Umbilical cord (tissue), 1 donor: ENCODE measurements at regions not wholly inside any gene's neighbourhood (a gene's known extent, or its start where the extent isn't known, plus 50 kb on each side); places are given as distances from the start of the nearest gene placed in this dataset.

Experiments
- DNase-seq: peaks from one replicate; pipeline ENCODE4 v3.0.0-alpha.2; 2015; ENCODE audit warnings: low spot score

- DNase-seq = no peak
Observed at GRCh38 chr3:72344236-72344635, 504.0 kb downstream of the SHQ1 start.

DNA sequence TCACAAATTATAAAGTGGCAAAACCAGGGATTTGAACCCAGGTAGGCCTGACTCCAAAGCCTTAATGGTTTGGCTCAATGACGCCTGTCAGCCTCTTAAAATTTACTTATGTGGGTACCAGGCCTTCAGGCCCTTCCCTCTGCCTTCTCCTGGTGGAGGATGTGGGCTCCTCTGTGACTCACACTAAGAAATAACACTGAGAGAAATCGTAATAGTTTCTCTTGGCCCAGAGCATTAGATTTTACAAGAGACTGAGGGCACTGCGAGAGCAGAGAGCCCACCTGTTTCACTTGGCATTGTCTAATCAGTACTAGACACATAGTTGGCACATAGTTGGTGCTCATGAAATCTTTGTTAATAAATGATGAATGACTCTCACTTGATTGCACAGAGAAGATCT, 505.2 kb downstream of the SHQ1 start:
- no peak for DNase-seq

- DNase-seq = no peak
Observed at GRCh38 chr3:72342450-72342849, 505.8 kb downstream of the SHQ1 start.

DNA sequence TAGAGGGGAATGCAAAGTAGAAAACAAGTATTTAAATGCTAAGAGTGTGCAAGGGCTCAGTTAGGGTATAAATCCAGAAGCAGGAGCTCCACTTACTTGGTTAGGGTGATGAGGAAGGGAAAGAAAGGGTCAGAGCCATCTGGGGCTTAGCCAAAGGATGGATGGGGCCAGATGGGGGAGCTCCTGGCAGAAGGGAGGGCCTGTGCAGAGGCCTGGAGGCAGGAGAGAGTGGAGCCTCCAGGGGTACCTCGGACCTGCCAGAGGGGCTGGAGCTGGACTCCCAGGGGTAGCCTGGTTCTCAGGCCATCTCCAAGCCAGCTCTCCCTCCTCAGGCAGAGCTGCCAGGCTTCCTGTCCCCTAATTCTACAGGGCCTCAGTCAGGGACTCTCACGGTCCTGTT, 506.3 kb downstream of the SHQ1 start:
- DNase-seq = peak; percentile 69

DNA sequence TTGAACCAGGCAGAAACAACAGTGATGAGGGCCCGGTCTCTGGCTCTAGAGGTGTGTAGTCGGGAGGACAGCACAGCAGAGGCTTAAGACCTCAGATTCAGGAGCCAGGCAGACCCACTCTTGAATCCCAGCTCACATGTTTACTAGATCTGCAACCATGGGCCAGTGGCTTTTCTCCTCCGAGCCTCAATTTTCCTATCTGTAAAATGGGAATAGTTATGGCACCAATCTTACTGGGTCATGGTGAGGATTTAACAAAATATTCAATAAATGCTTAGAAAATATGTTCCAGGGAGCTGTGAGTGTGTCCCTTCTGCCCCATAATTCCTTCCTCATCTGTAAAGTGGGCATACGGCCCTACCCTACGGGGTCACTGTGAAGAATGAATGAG, 506.9 kb downstream of the SHQ1 start:
- DNase-seq = no peak

DNA sequence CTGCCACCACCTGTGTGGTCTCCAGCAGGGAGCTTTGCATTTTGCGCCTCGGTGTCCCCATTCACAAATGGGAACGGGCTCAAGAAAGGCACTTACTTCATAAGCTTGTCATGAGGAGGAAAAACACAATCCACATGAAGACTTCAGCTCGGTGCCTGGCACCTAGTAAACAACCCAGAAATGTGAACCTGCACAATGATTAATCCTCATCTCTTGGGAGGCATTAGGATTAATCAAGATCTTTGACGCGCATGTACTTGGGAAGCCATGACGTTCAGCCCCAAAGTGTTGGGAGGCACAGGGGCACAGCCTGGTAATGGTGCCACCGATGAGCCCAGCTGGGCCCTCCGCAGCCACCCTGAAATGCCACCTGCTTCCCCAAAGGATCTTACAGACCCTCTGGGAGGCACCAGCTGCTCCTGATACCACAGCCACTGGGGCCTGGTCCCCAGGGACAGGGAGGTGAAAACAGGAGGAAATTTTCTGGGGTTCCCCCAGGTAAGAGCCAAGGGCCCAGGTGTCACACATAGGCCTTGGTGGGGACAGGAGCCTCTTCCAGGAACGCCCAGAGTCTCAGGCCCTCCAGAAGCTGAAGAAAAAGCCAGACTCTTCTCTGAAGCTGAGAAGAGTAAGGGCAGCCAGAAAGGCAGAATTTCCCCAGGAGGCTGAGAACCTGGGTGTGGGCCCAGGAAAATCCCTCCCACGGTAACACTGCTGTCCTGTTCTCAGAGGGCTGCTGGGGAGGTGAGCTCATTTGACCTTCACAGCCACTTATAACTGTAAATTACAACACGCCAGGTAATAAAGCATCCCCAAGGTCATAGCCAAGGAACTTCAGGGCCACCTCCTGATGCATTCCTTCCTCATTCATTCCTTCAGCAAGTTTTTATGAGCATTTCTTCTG, 507.5 kb downstream of the SHQ1 start:
- DNase-seq = peak; percentile 44

DNA sequence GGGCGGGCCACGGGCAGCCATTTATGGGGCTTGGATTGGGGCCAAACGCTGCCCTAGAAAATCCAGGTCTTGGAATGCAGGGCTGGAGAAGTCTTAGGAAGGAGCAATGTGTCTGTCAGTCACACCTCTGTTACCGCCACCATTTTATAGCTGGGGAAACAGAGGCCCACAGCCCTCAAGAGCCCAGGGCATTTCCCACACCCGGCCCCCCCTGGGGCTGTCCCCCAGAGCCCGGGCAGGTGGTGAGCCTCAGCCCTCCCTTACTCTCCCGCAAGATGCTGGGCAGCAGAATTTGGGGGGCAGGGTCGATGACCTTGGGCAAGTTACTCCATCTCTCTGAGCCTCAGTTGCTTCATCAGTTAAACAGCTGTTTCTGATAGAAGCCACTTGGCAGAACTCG, 508.2 kb downstream of the SHQ1 start:
- DNase-seq = no peak

- no peak for DNase-seq
Observed at GRCh38 chr3:72339670-72340030, 508.6 kb downstream of the SHQ1 start.

DNA sequence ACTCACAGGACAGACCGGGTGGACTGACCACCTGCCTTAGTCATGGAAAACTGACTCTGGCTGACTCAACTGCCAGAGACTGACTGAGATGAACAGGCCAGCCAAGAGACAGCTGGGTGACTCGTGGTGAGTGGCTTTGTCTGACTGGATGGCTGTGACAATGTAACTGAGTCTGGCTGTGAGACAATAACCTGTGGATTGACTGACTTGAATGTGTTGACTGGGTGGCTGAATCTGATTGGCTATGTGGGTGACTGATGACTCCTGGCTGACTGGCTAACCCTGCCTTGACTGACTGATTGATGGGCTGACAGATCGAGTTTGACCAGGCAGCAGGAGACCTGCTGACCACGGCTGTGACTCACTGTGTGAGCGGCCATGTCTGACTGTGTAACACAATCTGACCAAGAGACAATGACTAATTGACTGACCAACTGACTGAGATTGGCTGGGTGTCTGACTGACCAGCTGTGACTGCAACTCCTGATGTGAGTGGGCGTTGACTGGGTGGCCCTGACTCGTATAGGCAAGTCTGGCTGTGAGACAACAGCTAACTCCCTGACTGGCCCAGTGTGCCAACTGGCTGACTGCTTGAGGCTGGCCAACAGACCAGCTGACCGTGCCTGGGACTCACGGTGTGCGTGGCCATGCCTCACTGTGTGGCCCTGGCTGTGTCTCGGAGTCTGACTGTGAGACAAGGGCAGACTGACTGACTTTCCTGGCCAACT, 509.1 kb downstream of the SHQ1 start:
- no peak for DNase-seq

DNA sequence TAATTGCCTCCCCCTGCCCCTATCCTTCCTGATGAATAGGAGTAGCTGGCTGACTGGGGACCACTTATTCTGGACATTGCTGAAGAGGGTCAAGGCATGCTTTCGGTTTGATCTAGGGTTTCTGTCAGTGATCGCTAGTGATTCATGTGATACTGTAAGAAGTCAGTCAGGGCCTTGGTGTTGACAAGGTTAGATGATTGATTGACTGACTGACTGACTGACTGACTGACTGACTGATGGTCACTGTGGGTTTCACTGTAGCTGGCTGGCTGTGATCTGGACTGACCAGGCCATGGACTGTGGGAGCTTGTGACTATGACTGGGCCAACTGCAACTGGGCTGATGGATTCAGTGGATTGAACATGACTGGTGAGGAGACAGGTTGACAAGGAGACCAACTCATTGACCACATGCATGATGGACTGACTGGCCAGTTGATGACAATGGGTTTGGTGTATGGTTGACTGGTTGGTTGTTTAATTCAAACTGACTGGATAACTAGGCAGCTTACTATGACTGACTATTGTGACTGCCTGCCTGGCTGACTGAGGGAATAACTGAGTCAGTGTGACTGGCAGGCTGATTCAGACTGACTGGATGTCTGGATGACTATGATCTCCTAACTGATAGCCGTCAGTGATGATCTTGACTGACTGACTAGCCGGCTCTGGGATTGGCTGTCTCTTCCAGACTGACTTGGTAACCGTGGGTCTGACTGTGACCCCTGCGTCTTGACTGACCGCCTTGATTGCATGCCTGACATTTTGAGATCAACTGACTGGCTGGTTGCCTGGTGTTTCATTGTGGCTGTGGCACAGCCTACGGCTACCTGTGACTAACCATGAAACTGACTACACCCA, 509.9 kb downstream of the SHQ1 start:
- DNase-seq = no peak

GRCh38 chr3:72337480-72337855, 510.8 kb downstream of the SHQ1 start:
- no peak for DNase-seq

GRCh38 chr3:72336821-72337479, 511.3 kb downstream of the SHQ1 start:
- peak; percentile 98 for DNase-seq

GRCh38 chr3:72336114-72336651, 512.1 kb downstream of the SHQ1 start:
- no peak for DNase-seq

GRCh38 chr3:72335458-72336095, 512.7 kb downstream of the SHQ1 start:
- DNase-seq = peak; percentile 91

GRCh38 chr3:72334681-72335457, 513.4 kb downstream of the SHQ1 start:
- DNase-seq = peak; percentile 55

DNA sequence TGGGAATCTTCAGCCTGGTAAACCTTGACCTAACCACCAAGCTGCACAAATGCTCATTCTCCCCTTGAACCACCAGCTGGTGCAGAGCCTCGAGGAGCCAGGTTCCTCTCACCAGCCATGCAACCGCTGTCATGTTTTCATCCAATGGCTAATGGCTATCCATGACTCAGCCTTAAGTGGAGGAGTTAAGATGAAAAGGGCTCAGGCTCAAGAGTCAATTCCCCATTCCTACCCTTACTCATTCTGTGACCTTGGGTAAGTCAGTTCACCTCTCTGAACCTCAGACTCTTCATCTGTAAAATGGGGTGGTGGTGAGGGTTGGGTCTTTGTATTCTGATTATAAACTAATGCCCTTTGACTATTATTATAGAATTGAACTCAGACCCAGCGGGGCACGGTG, 515.6 kb downstream of the SHQ1 start:
- no peak for DNase-seq

DNA sequence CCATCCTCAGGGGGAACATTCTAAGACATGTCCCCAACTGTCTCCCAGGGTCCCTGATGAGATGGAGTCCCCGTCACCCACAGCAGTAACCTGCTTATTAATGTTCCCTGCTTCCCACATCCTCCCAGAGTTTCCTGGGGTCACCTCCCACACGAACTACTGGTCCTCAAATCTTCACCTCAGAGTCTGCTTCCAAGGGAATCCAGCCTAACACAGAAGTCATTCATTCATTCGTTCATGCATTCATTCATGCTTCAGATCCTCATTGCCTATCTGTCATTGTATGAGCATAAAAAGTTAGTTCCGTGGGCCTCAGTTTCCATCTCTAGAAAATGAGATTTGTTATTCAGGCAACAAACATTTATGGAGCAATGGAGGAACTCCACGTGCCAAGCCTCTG, 516.2 kb downstream of the SHQ1 start:
- DNase-seq = no peak

- DNase-seq = no peak
Observed at GRCh38 chr3:72331076-72331475, 517.2 kb downstream of the SHQ1 start.

DNA sequence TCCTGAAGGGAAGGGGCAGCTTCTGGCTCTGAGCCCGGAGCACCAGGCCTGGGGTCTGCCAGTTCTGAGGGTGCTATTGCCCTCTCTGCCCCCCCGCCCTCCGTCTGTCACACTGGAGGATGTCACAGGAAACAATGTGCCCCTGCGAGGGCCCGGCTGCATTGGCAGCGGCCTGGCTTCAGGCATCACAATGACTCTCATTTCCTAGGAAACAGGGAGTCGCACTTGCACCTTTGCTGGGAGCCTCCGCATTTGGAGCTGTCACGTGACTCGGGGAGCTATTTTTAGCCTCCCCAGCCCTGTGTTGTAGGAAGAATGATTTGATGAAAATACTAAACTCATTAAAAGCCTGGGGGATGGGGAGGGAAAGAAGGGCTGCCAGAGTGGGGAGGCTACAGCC, 518.9 kb downstream of the SHQ1 start:
- peak; percentile 51 for DNase-seq

GRCh38 chr3:72328755-72329277, 519.4 kb downstream of the SHQ1 start:
- no peak for DNase-seq
